ENCODE measurements at regions not wholly inside any gene's neighbourhood (a gene's known extent, or its start where the extent isn't known, plus 50 kb on each side); places are given as distances from the start of the nearest gene placed in this dataset.

- Histone ChIP-seq H2BK5ac (ENCODE audit: insufficient read length, low read length) (no peak overlapping the region), H2AFZ (ENCODE audit: low read length) (no peak overlapping the region), H2AK5ac (ENCODE audit: insufficient read length, low read length) (no peak overlapping the region), H3T11ph (ENCODE audit: low read length) (no peak overlapping the region), H2BK12ac (ENCODE audit: insufficient read length, low read depth, low read length) (no peak overlapping the region), H3K9me3 (ENCODE audit: control insufficient read depth, low read depth, low read length) (no peaks in the 10 kb centered on the region), H3K56ac (ENCODE audit: insufficient read length, low read depth, low read length) (no peak overlapping the region), H3K18ac (ENCODE audit: insufficient read length, low read depth, low read length) (peak overlapping the region; percentile 13), H3K23ac (ENCODE audit: insufficient read length, low read depth, low read length) (no peak overlapping the region), H3K4me2 (ENCODE audit: insufficient read depth, insufficient read length, low read length) (no peak overlapping the region), H4K8ac (replicated peaks; ENCODE audit: insufficient read length, low read depth, low read length) (no peak overlapping the region), H4K20me1 (ENCODE audit: control insufficient read depth, insufficient read depth, insufficient read length) (no peaks in the 10 kb centered on the region), H2BK120ac (ENCODE audit: low read depth, low read length, poor library complexity, severe bottlenecking) (no peak overlapping the region), H4K5ac (ENCODE audit: insufficient read length, low read depth, low read length) (no peak overlapping the region), H3K14ac (ENCODE audit: insufficient read depth, low read length) (peak overlapping the region; percentile 18; the same call in 1 of the 2 replicates), H3K27me3 (ENCODE audit: insufficient read depth, low read length) (no peaks in the 10 kb centered on the region), H3K4ac (ENCODE audit: low read depth, low read length) (no peak overlapping the region), H4K91ac (ENCODE audit: insufficient read length, low read depth, low read length) (no peak overlapping the region), H3K4me1 (ENCODE audit: insufficient read depth, low read length) (peaks cover 22% of the 10 kb centered on the region), H3K9ac (ENCODE audit: extremely low read depth, insufficient read length, low read length) (no peak overlapping the region), H3K27ac (ENCODE audit: insufficient read length, low read depth, low read length) (no peak overlapping the region), H3K79me2 (ENCODE audit: insufficient read depth, low read length) (no peaks in the 10 kb centered on the region), H2BK20ac (ENCODE audit: low read depth, low read length, poor library complexity, severe bottlenecking) (no peak overlapping the region), H3K23me2 (ENCODE audit: insufficient read length, low read depth, low read length, poor library complexity, severe bottlenecking) (no peaks in the 10 kb centered on the region), H2BK15ac (ENCODE audit: low read depth, low read length) (no peak overlapping the region), H3K79me1 (ENCODE audit: insufficient read depth, low read depth, low read length, poor library complexity, severe bottlenecking) (no peaks in the 10 kb centered on the region)
- TF ChIP-seq, protein P1, sequence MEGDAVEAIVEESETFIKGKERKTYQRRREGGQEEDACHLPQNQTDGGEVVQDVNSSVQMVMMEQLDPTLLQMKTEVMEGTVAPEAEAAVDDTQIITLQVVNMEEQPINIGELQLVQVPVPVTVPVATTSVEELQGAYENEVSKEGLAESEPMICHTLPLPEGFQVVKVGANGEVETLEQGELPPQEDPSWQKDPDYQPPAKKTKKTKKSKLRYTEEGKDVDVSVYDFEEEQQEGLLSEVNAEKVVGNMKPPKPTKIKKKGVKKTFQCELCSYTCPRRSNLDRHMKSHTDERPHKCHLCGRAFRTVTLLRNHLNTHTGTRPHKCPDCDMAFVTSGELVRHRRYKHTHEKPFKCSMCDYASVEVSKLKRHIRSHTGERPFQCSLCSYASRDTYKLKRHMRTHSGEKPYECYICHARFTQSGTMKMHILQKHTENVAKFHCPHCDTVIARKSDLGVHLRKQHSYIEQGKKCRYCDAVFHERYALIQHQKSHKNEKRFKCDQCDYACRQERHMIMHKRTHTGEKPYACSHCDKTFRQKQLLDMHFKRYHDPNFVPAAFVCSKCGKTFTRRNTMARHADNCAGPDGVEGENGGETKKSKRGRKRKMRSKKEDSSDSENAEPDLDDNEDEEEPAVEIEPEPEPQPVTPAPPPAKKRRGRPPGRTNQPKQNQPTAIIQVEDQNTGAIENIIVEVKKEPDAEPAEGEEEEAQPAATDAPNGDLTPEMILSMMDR (conservative IDR thresholded peaks at IDR 0.05), result no peak
- Mint-ChIP-seq H3K36me3 (ENCODE audit: insufficient read depth in 1 of 3, low read depth in 3 of 3) (peaks cover 4 to 8% (median 6%) of the 10 kb centered on the region in 3 experiments; a peak in 5 of 7 replicates), H3K4me1 (peaks cover 45 to 48% of the 10 kb centered on the region in 2 experiments), H3K27me3 (ENCODE audit: low read depth) (peaks cover 7% of the 10 kb centered on the region), H3K27ac (peak overlapping the region in 1 of 3 experiments; percentile 12; a peak in 3 of 7 replicates), H3K4me3 (no peak overlapping the region), H3K9me3 (peaks cover 5 to 11% of the 10 kb centered on the region in 2 experiments; a peak in 4 of 5 replicates)
- WGBS (ENCODE audit: extremely low coverage, insufficient read length, low lambda C conversion rate), result no CpG with 5 or more reads among the region's 10 CpGs
- no peak for DNase-seq
Measured at GRCh38 chr19:28427376-28428083, 785.4 kb downstream of the UQCRFS1 start.
